Endothelial cell of umbilical vein (primary cell): ENCODE measurements at regions not wholly inside any gene's neighbourhood (a gene's known extent, or its start where the extent isn't known, plus 50 kb on each side); places are given as distances from the start of the nearest gene placed in this dataset.

ENCODE experiments used
- BruUV-seq: library from RNA; stranded (reverse); fragments of 400-500 nt; replicated peaks from 2 replicates; lab custom pipeline; 2021; lab: Mats Ljungman, UMichigan
- CTCF ChIA-PET: fragments of 300-600, 350-600 bp; sonication (Branson Sonifier 250); formaldehyde crosslinking; loops from one replicate; lab custom pipeline; 2021; ENCODE audit warnings: antibody characterized with exemption, inconsistent platforms; lab: Charles Lee
- POLR2A ChIA-PET: fragments of 300-600, 350-600 bp; sonication (Branson Sonifier 250); formaldehyde crosslinking; loops from one replicate; lab custom pipeline; 2021; ENCODE audit warnings: antibody characterized with exemption, inconsistent platforms; lab: Charles Lee
- DNase-seq: peaks from one replicate; pipeline ENCODE4 v3.0.0-alpha.2; 2011; ENCODE audit warnings: low read depth, low spot score
- FAIRE-seq: peaks from 2 replicates; lab custom pipeline; 2011; peaks lifted over from hg19 to GRCh38; lab: Jason Lieb, UNC
- H2AFZ ChIP-seq: 2 replicates; pipeline ENCODE4 v1.6.0; 2012; ENCODE audit warnings: low read depth, low read length, control low read depth, inconsistent platforms
- H3K27ac ChIP-seq: 2 replicates; pipeline ENCODE4 v1.5.1; 2011; ENCODE audit warnings: low read depth, mild to moderate bottlenecking, control low read depth, low read length, moderate library complexity; ENCODE audit not compliant: insufficient read depth
- H3K27me3 ChIP-seq, 2 experiments: 2 replicates each; pipeline versions ENCODE4 v1.6.0 to v1.6.1; 2011; ENCODE audit warnings: low read length in 2 of 2, mixed read lengths in 1 of 2; ENCODE audit not compliant: control insufficient read depth in 2 of 2, insufficient read depth in 2 of 2
- H3K36me3 ChIP-seq, 2 experiments: 2 replicates in 1 of 2; 3 replicates in 1 of 2; pipeline ENCODE4 v1.5.1; 2011; ENCODE audit warnings: low read length in 2 of 2, mild to moderate bottlenecking in 1 of 2, moderate library complexity in 1 of 2; ENCODE audit not compliant: control insufficient read depth in 2 of 2, insufficient read depth in 2 of 2; ENCODE audit errors: extremely low read depth in 1 of 2
- H3K4me1 ChIP-seq: 3 replicates; pipeline ENCODE4 v1.5.1; 2011; ENCODE audit warnings: mild to moderate bottlenecking, low read length; ENCODE audit not compliant: control insufficient read depth, insufficient read depth; ENCODE audit errors: extremely low read depth
- H3K4me2 ChIP-seq: 2 replicates; pipeline ENCODE4 v1.6.1; 2011; ENCODE audit warnings: low read length, control low read depth, mixed read lengths; ENCODE audit not compliant: insufficient read depth
- H3K4me3 ChIP-seq, 3 experiments: fragments of 200-600 bp in 1 of 3; sonication (generic), shearing (Covaris generic) in 1 of 3; replicated peaks in 1 of 3; 2 replicates each; pipeline ENCODE4 v1.5.1; 2011 to 2016; ENCODE audit warnings: control low read depth in 3 of 3, low read length in 3 of 3, mild to moderate bottlenecking in 2 of 3, inconsistent platforms in 1 of 3, low read depth in 1 of 3, moderate library complexity in 1 of 3; ENCODE audit not compliant: insufficient read depth in 1 of 3
- H3K79me2 ChIP-seq: 2 replicates; pipeline ENCODE4 v1.6.0; 2012; ENCODE audit warnings: low read length, inconsistent platforms; ENCODE audit not compliant: control insufficient read depth, insufficient read depth
- H3K9ac ChIP-seq: replicated peaks from 2 replicates; pipeline ENCODE3; 2011; ENCODE audit warnings: low read length, control low read depth; ENCODE audit not compliant: insufficient read depth; ENCODE audit errors: extremely low read depth
- H3K9me1 ChIP-seq: replicated peaks from 3 replicates; pipeline ENCODE4 v1.6.0; 2011; ENCODE audit warnings: mild to moderate bottlenecking, low read length; ENCODE audit not compliant: control insufficient read depth, insufficient read depth; ENCODE audit errors: extremely low read depth
- H3K9me3 ChIP-seq: replicated peaks from 2 replicates; pipeline ENCODE4 v1.5.1; 2012; ENCODE audit warnings: low read length, inconsistent platforms; ENCODE audit not compliant: control insufficient read depth, insufficient read depth
- H4K20me1 ChIP-seq: replicated peaks from 2 replicates; pipeline ENCODE3; 2011; ENCODE audit warnings: mild to moderate bottlenecking, low read length; ENCODE audit not compliant: control insufficient read depth, insufficient read depth; ENCODE audit errors: extremely low read depth
- CTCF ChIP-seq, 2 donors: IDR thresholded peaks; 1 replicate in 1 of 2; 2 replicates in 1 of 2; pipeline ENCODE4 v1.5.1; 2011; ENCODE audit warnings: low read length in 2 of 2, mild to moderate bottlenecking in 2 of 2, moderate library complexity in 2 of 2, control low read depth in 1 of 2, inconsistent platforms in 1 of 2, low read depth in 1 of 2; ENCODE audit not compliant: insufficient read depth in 1 of 2; ENCODE audit errors: extremely low read depth in 1 of 2
- EZH2 ChIP-seq: IDR thresholded peaks from 2 replicates; pipeline ENCODE4 v1.6.1; 2012; ENCODE audit warnings: borderline replicate concordance, low read depth, mild to moderate bottlenecking, moderate library complexity, low read length, inconsistent platforms; ENCODE audit not compliant: severe bottlenecking
- FOS ChIP-seq: IDR thresholded peaks from 2 replicates; pipeline ENCODE4 v1.6.1; 2011; ENCODE audit warnings: mild to moderate bottlenecking, low read length, moderate library complexity, borderline replicate concordance; ENCODE audit not compliant: insufficient read depth
- GATA2 ChIP-seq: IDR thresholded peaks from 2 replicates; pipeline ENCODE4 v1.7.0; 2011; ENCODE audit warnings: low read depth, mild to moderate bottlenecking, moderate library complexity, mixed read lengths, low read length; ENCODE audit not compliant: insufficient read length, insufficient read depth
- JUN ChIP-seq: IDR thresholded peaks from 2 replicates; pipeline ENCODE4 v1.6.1; 2011; ENCODE audit warnings: borderline replicate concordance, low read depth; ENCODE audit not compliant: insufficient read length, insufficient read depth
- MAX ChIP-seq: IDR thresholded peaks from 2 replicates; pipeline ENCODE4 v1.6.1; 2011; ENCODE audit not compliant: insufficient read depth, insufficient read length
- MYC ChIP-seq: IDR thresholded peaks from one replicate; pipeline ENCODE4 v1.6.1; 2011; ENCODE audit warnings: mild to moderate bottlenecking, low read depth, low read length
- POLR2A ChIP-seq: IDR thresholded peaks from 2 replicates; pipeline ENCODE4 v1.6.1; 2012; ENCODE audit warnings: low read depth, mild to moderate bottlenecking, control low read depth, low read length
- POLR2AphosphoS5 ChIP-seq: IDR thresholded peaks from 2 replicates; pipeline ENCODE4 v1.6.1; 2012; ENCODE audit warnings: low read depth, mild to moderate bottlenecking, control low read depth, low read length, moderate library complexity; ENCODE audit not compliant: insufficient read depth
- dilution Hi-C: fragments of 300-500 bp; cut with MboI; formaldehyde crosslinking; loops from one replicate; pipeline ENCODE4 v1.15.0; 2019; ENCODE audit warnings: low sequenced_read_pairs; ENCODE audit not compliant: extremely low pct_ligation_motif_present
- intact Hi-C: fragments of 100-400 bp; cut with micrococcal nuclease; formaldehyde crosslinking; loops from one replicate; pipeline ENCODE4 v1.10.0; 2022

- dilution Hi-C loops = no loop called here
- no peak overlapping the region for H3K4me2 ChIP-seq
- no peak overlapping the region for H2AFZ ChIP-seq
- FAIRE-seq = no peak
- no peaks in the 10 kb centered on the region for H3K9me3 ChIP-seq
- peaks cover 13% of the 10 kb centered on the region for H3K4me1 ChIP-seq
- no peak overlapping the region for H3K4me3 ChIP-seq
- H3K36me3 ChIP-seq = no peaks in the 10 kb centered on the region
- CTCF ChIA-PET = interaction anchor here (1.0 kb wide), 1 partner anchor 22 kb away, joined by 4 read pairs; no protein-coding TSS in a partner anchor
- no peak overlapping the region for H3K9ac ChIP-seq
- no peak for DNase-seq
- no peak overlapping the region for H3K27ac ChIP-seq
- BruUV-seq = no TSS peak
- H3K79me2 ChIP-seq = no peaks in the 10 kb centered on the region
- TF ChIP-seq MAX (no peak), CTCF (IDR thresholded peaks at IDR 0.05; ENCODE audit: extremely low read depth in 1 of 2, insufficient read depth in 1 of 2, low read depth in 1 of 2, low read length in 2 of 2) (no peak), GATA2 (no peak), POLR2A (no peak), EZH2 (no peak), FOS (no peak), MYC (no peak), JUN (no peak), POLR2AphosphoS5 (no peak)
- no peaks in the 10 kb centered on the region for H4K20me1 ChIP-seq
- POLR2A ChIA-PET = no interaction called here
- intact Hi-C loops = no loop called here
- no peaks in the 10 kb centered on the region for H3K27me3 ChIP-seq
- H3K9me1 ChIP-seq = no peaks in the 10 kb centered on the region
Observed at GRCh38 chr1:60914982-60915381, 167.4 kb upstream of the NFIA start.
